H1 (cell line): ENCODE measurements at regions not wholly inside any gene's neighbourhood (a gene's known extent, or its start where the extent isn't known, plus 50 kb on each side); places are given as distances from the start of the nearest gene placed in this dataset.

Source experiments
- CTCF ChIA-PET: fragments of 300-600 bp; sonication (Branson Sonifier 250); formaldehyde crosslinking; loops from one replicate; lab custom pipeline; 2021; ENCODE audit not compliant: partially characterized antibody; lab: Charles Lee
- POLR2A ChIA-PET: fragments of 300-600 bp; sonication (Branson Sonifier 250); formaldehyde crosslinking; loops from one replicate; lab custom pipeline; 2021; ENCODE audit warnings: inconsistent platforms; ENCODE audit not compliant: partially characterized antibody; lab: Charles Lee
- DNase-seq, 2 experiments: peaks; one replicate each; pipeline versions ENCODE4 v3.0.0 to v3.0.0-alpha.2; 2010 to 2022; ENCODE audit warnings: low spot score in 2 of 2, low read depth in 1 of 2, mixed read lengths in 1 of 2
- FAIRE-seq: peaks from 2 replicates; lab custom pipeline; 2011; peaks lifted over from hg19 to GRCh38; lab: Jason Lieb, UNC
- H2AFZ ChIP-seq: 2 replicates; pipeline ENCODE4 v1.8.1; 2012; ENCODE audit warnings: low read length, inconsistent platforms
- H2AK5ac ChIP-seq: 2 replicates; pipeline ENCODE4 v1.6.1; 2013; ENCODE audit warnings: low read depth, low read length
- H2BK120ac ChIP-seq: replicated peaks from 2 replicates; pipeline ENCODE3; 2013; ENCODE audit warnings: low read depth, low read length, inconsistent platforms
- H2BK12ac ChIP-seq: 2 replicates; pipeline ENCODE4 v1.6.1; 2013; ENCODE audit warnings: low read depth, low read length
- H2BK15ac ChIP-seq: 2 replicates; pipeline ENCODE4 v1.6.1; 2013; ENCODE audit warnings: low read length
- H2BK20ac ChIP-seq: 2 replicates; pipeline ENCODE4 v1.6.1; 2013; ENCODE audit warnings: low read length
- H2BK5ac ChIP-seq: 2 replicates; pipeline ENCODE4 v1.6.1; 2013; ENCODE audit warnings: low read depth, low read length
- H3K14ac ChIP-seq: 2 replicates; pipeline ENCODE4 v1.6.1; 2013; ENCODE audit warnings: inconsistent platforms; ENCODE audit not compliant: insufficient read length
- H3K18ac ChIP-seq: 2 replicates; pipeline ENCODE4 v1.6.1; 2013; ENCODE audit warnings: low read length; ENCODE audit errors: extremely low read depth
- H3K23ac ChIP-seq: 2 replicates; pipeline ENCODE4 v1.6.1; 2013; ENCODE audit warnings: inconsistent platforms; ENCODE audit not compliant: insufficient read length
- H3K23me2 ChIP-seq: 2 replicates; pipeline ENCODE4 v1.6.1; 2013; ENCODE audit warnings: low read depth, low read length
- H3K27ac ChIP-seq: 2 replicates; pipeline ENCODE4 v1.6.1; 2011; ENCODE audit warnings: low read depth, low read length, inconsistent platforms
- H3K27me3 ChIP-seq, 4 experiments: replicated peaks in 1 of 4; 1 replicate in 1 of 4; 2 replicates in 3 of 4; pipeline versions ENCODE4 v1.6.1 to v1.8.1; 2011 to 2013; ENCODE audit warnings: low read length in 3 of 4, mild to moderate bottlenecking in 3 of 4, inconsistent platforms in 2 of 4, mixed read lengths in 2 of 4, moderate library complexity in 1 of 4; ENCODE audit not compliant: control insufficient read depth in 3 of 4, insufficient read depth in 3 of 4; ENCODE audit errors: extremely low read depth in 1 of 4
- H3K36me3 ChIP-seq, 4 experiments: 2 replicates each; pipeline versions ENCODE4 v1.6.1 to v1.8.1; 2011 to 2013; ENCODE audit warnings: mild to moderate bottlenecking in 4 of 4, low read length in 3 of 4, moderate library complexity in 2 of 4, control low read depth in 1 of 4, inconsistent platforms in 1 of 4; ENCODE audit not compliant: insufficient read depth in 4 of 4, control insufficient read depth in 2 of 4
- H3K4ac ChIP-seq: replicated peaks from 2 replicates; pipeline ENCODE3; 2013; ENCODE audit warnings: low read length, low read depth, mixed read lengths, inconsistent platforms; ENCODE audit not compliant: insufficient read length
- H3K4me1 ChIP-seq, 4 experiments: replicated peaks in 1 of 4; 1 replicate in 1 of 4; 2 replicates in 3 of 4; pipeline versions ENCODE4 v1.6.1 to v1.8.1; 2011 to 2013; ENCODE audit warnings: low read length in 3 of 4, inconsistent platforms in 2 of 4, mixed read lengths in 1 of 4; ENCODE audit not compliant: insufficient read depth in 4 of 4, control insufficient read depth in 3 of 4
- H3K4me2 ChIP-seq, 2 experiments: 2 replicates each; pipeline versions ENCODE4 v1.6.1 to v1.8.1; 2011 to 2013; ENCODE audit warnings: low read depth in 2 of 2, low read length in 2 of 2, control low read depth in 1 of 2, inconsistent platforms in 1 of 2, mild to moderate bottlenecking in 1 of 2; ENCODE audit not compliant: insufficient read depth in 1 of 2
- H3K4me3 ChIP-seq, 4 experiments: fragments of 200-600, 300-600 bp in 1 of 4; sonication (generic), shearing (Covaris generic), sonication (Bioruptor Twin) in 1 of 4; 2 replicates each; pipeline versions ENCODE4 v1.5.1 to v1.8.1; 2011 to 2016; ENCODE audit warnings: low read length in 4 of 4, low read depth in 3 of 4, control low read depth in 2 of 4, inconsistent platforms in 2 of 4, mild to moderate bottlenecking in 2 of 4, mixed read lengths in 1 of 4, moderate library complexity in 1 of 4; ENCODE audit not compliant: insufficient read depth in 2 of 4; ENCODE audit errors: extremely low read depth in 1 of 4
- H3K56ac ChIP-seq: replicated peaks from 2 replicates; pipeline ENCODE3; 2013; ENCODE audit warnings: low read depth, mild to moderate bottlenecking, mixed read lengths, low read length, inconsistent platforms; ENCODE audit not compliant: insufficient read length
- H3K79me1 ChIP-seq: 2 replicates; pipeline ENCODE4 v1.6.1; 2013; ENCODE audit warnings: low read depth, low read length, control low read depth
- H3K79me2 ChIP-seq, 2 experiments: 2 replicates each; pipeline versions ENCODE4 v1.6.1 to v1.8.1; 2012 to 2013; ENCODE audit warnings: low read length in 2 of 2, mild to moderate bottlenecking in 2 of 2, inconsistent platforms in 1 of 2; ENCODE audit not compliant: insufficient read depth in 2 of 2, control insufficient read depth in 1 of 2
- H3K9ac ChIP-seq, 4 experiments: replicated peaks in 1 of 4; 1 replicate in 1 of 4; 2 replicates in 3 of 4; pipeline versions ENCODE4 v1.6.1 to v1.8.1; 2011 to 2013; ENCODE audit warnings: low read depth in 3 of 4, low read length in 3 of 4, control low read depth in 2 of 4, mild to moderate bottlenecking in 2 of 4, moderate library complexity in 2 of 4, inconsistent platforms in 1 of 4; ENCODE audit errors: extremely low read depth in 1 of 4
- H3K9me3 ChIP-seq, 2 experiments: 2 replicates each; pipeline versions ENCODE4 v1.6.1 to v1.8.1; 2012 to 2013; ENCODE audit warnings: mild to moderate bottlenecking in 2 of 2, moderate library complexity in 2 of 2, control low read depth in 1 of 2, inconsistent platforms in 1 of 2, low read depth in 1 of 2, low read length in 1 of 2, mixed read lengths in 1 of 2; ENCODE audit not compliant: insufficient read depth in 2 of 2
- H4K20me1 ChIP-seq, 2 experiments: replicated peaks in 1 of 2; 2 replicates each; pipeline versions ENCODE3 to v1.8.1; 2011 to 2013; ENCODE audit warnings: inconsistent platforms in 2 of 2, low read length in 2 of 2, mild to moderate bottlenecking in 1 of 2; ENCODE audit not compliant: insufficient read depth in 2 of 2, control insufficient read depth in 1 of 2
- H4K5ac ChIP-seq: 2 replicates; pipeline ENCODE4 v1.6.1; 2013; ENCODE audit warnings: low read length, low read depth, mixed read lengths, inconsistent platforms; ENCODE audit not compliant: insufficient read length
- H4K8ac ChIP-seq: 2 replicates; pipeline ENCODE4 v1.8.0; 2013; ENCODE audit warnings: mild to moderate bottlenecking, moderate library complexity, low read length, inconsistent platforms; ENCODE audit not compliant: insufficient read depth; ENCODE audit errors: extremely low read depth
- H4K91ac ChIP-seq: replicated peaks from 2 replicates; pipeline ENCODE3; 2013; ENCODE audit warnings: low read length, mixed read lengths, inconsistent platforms; ENCODE audit not compliant: insufficient read length
- CBX8 ChIP-seq: fragments of 300-800, 300-1000 bp; sonication (generic); IDR thresholded peaks from 2 replicates; pipeline ENCODE4 v1.7.1; 2016; ENCODE audit warnings: low read depth, low read length, borderline replicate concordance
- CHD2 ChIP-seq: IDR thresholded peaks from 2 replicates; pipeline ENCODE4 v1.6.1; 2012; ENCODE audit warnings: low read length, improper control_type of control experiment
- GTF2F1 ChIP-seq: IDR thresholded peaks from 2 replicates; pipeline ENCODE4 v1.6.1; 2012; ENCODE audit warnings: low read depth, low read length, improper control_type of control experiment, borderline replicate concordance
- KDM1A ChIP-seq: fragments of 200-600, 300-600 bp; sonication (generic); IDR thresholded peaks from 2 replicates; pipeline ENCODE4 v1.7.1; 2016; ENCODE audit warnings: mild to moderate bottlenecking, low read length, borderline replicate concordance
- TAF7 ChIP-seq: optimal IDR thresholded peaks from 2 replicates; pipeline ENCODE3; 2011; ENCODE audit warnings: low read depth, mild to moderate bottlenecking, inconsistent platforms, low read length, moderate library complexity, borderline replicate concordance
- WGBS, 2 experiments: shearing (Covaris generic) in 1 of 2; methylation state at CpG; one replicate each; pipeline versions ENCODE4 v1.1.6 to v1.1.7; 2013 to 2015; ENCODE audit warnings: low lambda C conversion rate in 2 of 2, mixed read lengths in 2 of 2, inconsistent platforms in 1 of 2, low coverage in 1 of 2, missing lambda C conversion rate in 1 of 2; ENCODE audit not compliant: insufficient replicate concordance in 2 of 2, insufficient coverage in 1 of 2, insufficient read length in 1 of 2; ENCODE audit errors: extremely low coverage in 1 of 2, missing lambda C conversion rate in 1 of 2; 5-methylcytosine and 5-hydroxymethylcytosine counted together

DNA sequence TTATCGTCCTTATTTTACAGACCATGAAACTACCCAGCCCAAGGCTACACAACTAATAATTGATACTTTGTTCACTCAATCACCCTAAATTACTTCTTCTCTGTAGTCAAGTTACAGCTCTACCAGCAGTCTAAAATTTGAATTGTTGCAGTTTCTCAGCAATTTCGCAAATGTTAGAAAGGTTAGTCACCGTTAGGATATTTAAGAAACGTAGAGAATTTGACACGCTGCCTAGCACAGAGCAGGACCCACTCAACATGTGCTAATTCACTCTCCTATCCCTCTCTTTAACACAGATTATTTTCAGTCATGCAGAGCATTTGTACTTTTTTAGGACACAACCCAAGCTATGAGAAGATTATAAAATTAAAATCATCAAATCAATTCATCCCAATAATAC lies 771.1 kb upstream of the LUZP2 start:
- Histone ChIP-seq H2BK12ac (no peak overlapping the region), H2BK15ac (no peak overlapping the region), H3K79me1 (no peaks in the 10 kb centered on the region), H3K27me3 (no peaks in the 10 kb centered on the region), H3K56ac (no peak overlapping the region), H4K91ac (no peak overlapping the region), H3K4ac (no peak overlapping the region), H3K18ac (no peak overlapping the region), H3K36me3 (no peaks in the 10 kb centered on the region), H3K4me1 (0 out of 7 replicates have a peak, but pooled peaks cover 0 to 2% (median 0%) of the 10 kb centered on the region in 4 experiments), H3K79me2 (no peaks in the 10 kb centered on the region), H2BK120ac (no peak overlapping the region), H3K23ac (no peak overlapping the region), H3K4me2 (no peak overlapping the region), H3K9ac (no peak overlapping the region), H3K9me3 (no peaks in the 10 kb centered on the region; a peak in 1 of 4 replicates), H3K23me2 (no peaks in the 10 kb centered on the region), H2BK20ac (no peak overlapping the region), H4K20me1 (no peaks in the 10 kb centered on the region), H4K8ac (no peak overlapping the region), H3K27ac (no peak overlapping the region), H3K4me3 (no peak overlapping the region), H2BK5ac (no peak overlapping the region), H2AFZ (no peak overlapping the region), H2AK5ac (no peak overlapping the region), H4K5ac (no peak overlapping the region), H3K14ac (no peak overlapping the region)
- WGBS, 2 experiments, result 96% methylated on average over 5 of the region's 5 CpGs; no CpG with 5 or more reads in 1 of the 2 experiments
- FAIRE-seq (no peak), DNase-seq (no peak)
- TF ChIP-seq CBX8 (no peak), CHD2 (no peak), KDM1A (no peak), GTF2F1 (no peak), TAF7 (no peak)
- ChIA-PET POLR2A (no interaction called here), CTCF (no interaction called here)
